C4-2B (cell line): ENCODE measurements at regions not wholly inside any gene's neighbourhood (a gene's known extent, or its start where the extent isn't known, plus 50 kb on each side); places are given as distances from the start of the nearest gene placed in this dataset.

Experiments
- ZFX ChIP-seq: fragments of 450-650 bp; IDR thresholded peaks from 2 replicates; pipeline ENCODE4 v1.6.1; 2017
- TF ChIP-seq, protein P1 (sequence below): fragments of 450-650 bp; conservative IDR thresholded peaks from 2 replicates; pipeline ENCODE4 v1.5.1; 2017; ENCODE audit warnings: mild to moderate bottlenecking

DNA sequence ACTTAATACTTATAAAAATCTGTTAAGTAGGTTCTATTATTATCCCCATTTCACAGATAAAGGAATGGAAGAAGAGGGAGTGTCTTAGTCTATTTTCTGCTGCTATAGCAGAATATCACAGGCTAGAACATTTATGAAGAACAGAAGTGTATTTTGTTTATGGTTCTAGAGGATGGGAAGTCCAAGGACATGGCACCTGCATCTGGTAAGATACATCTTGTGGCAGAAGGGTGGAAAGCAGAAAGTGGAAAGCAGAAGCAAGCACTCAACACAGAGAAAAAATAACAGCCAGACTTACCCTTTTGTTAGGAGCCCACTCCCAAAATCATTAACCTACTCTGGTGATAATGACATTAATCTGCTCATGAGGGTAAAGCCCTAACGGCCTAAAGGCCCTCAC, 422.4 kb downstream of the NPIPA8 start:
- TF ChIP-seq, protein P1, sequence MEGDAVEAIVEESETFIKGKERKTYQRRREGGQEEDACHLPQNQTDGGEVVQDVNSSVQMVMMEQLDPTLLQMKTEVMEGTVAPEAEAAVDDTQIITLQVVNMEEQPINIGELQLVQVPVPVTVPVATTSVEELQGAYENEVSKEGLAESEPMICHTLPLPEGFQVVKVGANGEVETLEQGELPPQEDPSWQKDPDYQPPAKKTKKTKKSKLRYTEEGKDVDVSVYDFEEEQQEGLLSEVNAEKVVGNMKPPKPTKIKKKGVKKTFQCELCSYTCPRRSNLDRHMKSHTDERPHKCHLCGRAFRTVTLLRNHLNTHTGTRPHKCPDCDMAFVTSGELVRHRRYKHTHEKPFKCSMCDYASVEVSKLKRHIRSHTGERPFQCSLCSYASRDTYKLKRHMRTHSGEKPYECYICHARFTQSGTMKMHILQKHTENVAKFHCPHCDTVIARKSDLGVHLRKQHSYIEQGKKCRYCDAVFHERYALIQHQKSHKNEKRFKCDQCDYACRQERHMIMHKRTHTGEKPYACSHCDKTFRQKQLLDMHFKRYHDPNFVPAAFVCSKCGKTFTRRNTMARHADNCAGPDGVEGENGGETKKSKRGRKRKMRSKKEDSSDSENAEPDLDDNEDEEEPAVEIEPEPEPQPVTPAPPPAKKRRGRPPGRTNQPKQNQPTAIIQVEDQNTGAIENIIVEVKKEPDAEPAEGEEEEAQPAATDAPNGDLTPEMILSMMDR = no peak
- TF ChIP-seq ZFX = no peak
